ENCODE measurements at regions not wholly inside any gene's neighbourhood (a gene's known extent, or its start where the extent isn't known, plus 50 kb on each side); places are given as distances from the start of the nearest gene placed in this dataset.

DNA sequence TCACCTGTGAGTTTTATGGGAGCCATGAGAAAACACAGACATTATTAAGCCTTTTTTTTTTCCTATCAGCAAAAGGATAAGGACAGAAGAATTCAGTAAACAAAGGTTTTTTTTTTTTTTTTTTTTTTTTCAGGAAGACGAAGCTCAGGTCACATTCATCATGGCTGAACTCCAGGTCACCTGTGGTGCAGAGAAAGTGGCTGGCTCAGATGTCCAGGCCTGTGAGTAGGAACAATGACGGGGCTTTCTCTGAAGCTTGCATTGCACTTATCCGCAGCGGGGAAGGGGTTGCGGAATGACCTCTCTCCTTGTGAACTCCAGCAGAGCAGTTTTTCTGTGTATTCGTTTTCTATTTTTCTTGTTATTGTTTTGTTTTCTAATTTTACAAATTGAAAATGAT, 759.6 kb upstream of the TMEM132C start:
- Histone ChIP-seq H3K9me3 (ENCODE audit: low read depth) (no peaks in the 10 kb centered on the region), H3K4me1 (ENCODE audit: low read depth) (no peaks in the 10 kb centered on the region), H3K4me3 (no peak overlapping the region), H3K36me3 (no peaks in the 10 kb centered on the region), H3K27me3 (no peaks in the 10 kb centered on the region), H3K27ac (no peak overlapping the region)
- no peak for DNase-seq (ENCODE audit: low read depth in 1 of 2, low spot score in 1 of 2)
- TF ChIP-seq, protein P1, sequence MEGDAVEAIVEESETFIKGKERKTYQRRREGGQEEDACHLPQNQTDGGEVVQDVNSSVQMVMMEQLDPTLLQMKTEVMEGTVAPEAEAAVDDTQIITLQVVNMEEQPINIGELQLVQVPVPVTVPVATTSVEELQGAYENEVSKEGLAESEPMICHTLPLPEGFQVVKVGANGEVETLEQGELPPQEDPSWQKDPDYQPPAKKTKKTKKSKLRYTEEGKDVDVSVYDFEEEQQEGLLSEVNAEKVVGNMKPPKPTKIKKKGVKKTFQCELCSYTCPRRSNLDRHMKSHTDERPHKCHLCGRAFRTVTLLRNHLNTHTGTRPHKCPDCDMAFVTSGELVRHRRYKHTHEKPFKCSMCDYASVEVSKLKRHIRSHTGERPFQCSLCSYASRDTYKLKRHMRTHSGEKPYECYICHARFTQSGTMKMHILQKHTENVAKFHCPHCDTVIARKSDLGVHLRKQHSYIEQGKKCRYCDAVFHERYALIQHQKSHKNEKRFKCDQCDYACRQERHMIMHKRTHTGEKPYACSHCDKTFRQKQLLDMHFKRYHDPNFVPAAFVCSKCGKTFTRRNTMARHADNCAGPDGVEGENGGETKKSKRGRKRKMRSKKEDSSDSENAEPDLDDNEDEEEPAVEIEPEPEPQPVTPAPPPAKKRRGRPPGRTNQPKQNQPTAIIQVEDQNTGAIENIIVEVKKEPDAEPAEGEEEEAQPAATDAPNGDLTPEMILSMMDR (IDR thresholded peaks at IDR 0.05; ENCODE audit: low read depth, low read length): no peak

DNA sequence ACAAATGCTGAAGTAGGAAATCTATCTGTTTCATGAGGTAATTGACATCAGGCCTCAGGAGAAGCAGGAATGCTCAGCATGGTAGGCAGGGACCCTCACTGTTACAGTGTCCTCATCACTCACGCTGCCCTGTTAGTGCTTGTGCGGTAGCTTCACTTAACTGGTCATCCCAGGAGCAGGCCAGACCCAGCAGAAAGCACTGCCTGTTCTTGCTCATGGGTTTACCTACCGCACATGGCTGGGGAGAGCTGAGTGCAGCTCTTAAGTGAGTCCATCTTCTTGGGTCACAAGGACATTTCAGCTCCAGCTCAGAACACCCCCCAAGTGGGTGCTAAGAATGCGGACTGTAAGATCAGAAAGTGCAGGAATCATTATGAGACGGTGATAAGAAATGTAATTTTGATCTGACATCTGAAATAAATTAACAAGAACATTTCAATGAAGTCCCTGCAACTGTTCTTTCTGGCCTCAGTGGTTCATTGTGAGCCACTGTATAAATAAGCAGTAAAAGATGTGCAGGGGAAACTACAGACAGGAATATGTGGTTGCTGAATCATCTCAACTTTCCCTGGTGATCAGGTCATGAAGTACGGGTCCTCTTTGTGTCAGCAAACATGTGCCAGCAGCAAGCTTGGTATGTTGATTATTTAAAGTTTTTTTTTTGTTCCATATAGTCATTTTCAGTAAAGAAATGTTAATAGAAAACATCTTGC, 757.7 kb upstream of the TMEM132C start:
- Histone ChIP-seq H3K36me3 (no peaks in the 10 kb centered on the region), H3K9me3 (ENCODE audit: low read depth) (no peaks in the 10 kb centered on the region), H3K27ac (no peak overlapping the region), H3K4me3 (no peak overlapping the region), H3K27me3 (no peaks in the 10 kb centered on the region), H3K4me1 (ENCODE audit: low read depth) (no peaks in the 10 kb centered on the region)
- DNase-seq (ENCODE audit: low read depth in 1 of 2, low spot score in 1 of 2): no peak
- TF ChIP-seq, protein P1 (IDR thresholded peaks at IDR 0.05; ENCODE audit: low read depth, low read length): no peak

DNA sequence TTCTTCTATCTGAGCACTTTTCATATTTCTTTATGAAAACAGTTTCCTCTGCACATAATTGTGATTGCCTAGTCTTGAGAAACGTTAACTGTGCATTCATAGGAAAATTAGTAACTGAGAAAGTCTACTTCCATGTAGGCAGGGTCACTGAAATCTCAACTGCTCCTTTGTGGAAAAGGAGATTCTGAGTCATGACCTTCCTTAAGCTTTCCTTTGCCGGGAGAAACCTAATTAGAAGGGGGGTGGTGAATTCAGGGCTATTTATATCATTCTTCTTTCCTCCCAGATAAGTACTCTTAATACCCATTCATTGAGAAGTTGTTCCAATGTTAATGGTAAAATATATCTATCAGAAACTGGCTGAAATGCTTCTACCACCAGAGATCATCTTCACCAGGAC, 751.0 kb upstream of the TMEM132C start:
- no peak overlapping the region for H3K4me3 ChIP-seq
- H3K36me3 ChIP-seq: no peaks in the 10 kb centered on the region
- H3K9me3 ChIP-seq (ENCODE audit: low read depth): no peaks in the 10 kb centered on the region
- no peaks in the 10 kb centered on the region for H3K4me1 ChIP-seq (ENCODE audit: low read depth)
- no peak for DNase-seq (ENCODE audit: low read depth in 1 of 2, low spot score in 1 of 2)
- H3K27ac ChIP-seq: no peak overlapping the region
- no peaks in the 10 kb centered on the region for H3K27me3 ChIP-seq
- TF ChIP-seq, protein P1 (IDR thresholded peaks at IDR 0.05; ENCODE audit: low read depth, low read length): no peak

DNA sequence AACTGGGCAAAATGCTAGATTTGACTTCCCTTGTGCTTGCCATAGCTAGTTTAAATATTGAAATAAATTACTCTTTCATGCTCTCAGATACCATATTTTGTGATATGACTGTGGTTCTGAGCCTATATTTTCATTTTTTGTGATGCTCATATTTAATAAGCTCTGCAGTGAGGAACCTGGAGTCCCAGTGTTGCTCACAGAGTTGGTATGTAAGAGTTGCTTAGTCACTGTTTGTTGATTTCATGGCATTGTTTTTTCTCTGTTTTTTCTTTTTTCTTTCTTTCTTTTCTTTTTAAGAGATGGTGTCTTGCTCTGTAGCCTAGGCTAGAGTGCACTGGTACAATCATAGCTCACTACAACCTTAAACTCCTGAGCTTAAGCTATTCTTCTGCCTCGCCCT, 750.5 kb upstream of the TMEM132C start:
- DNase-seq (ENCODE audit: low read depth in 1 of 2, low spot score in 1 of 2): no peak
- TF ChIP-seq, protein P1 (IDR thresholded peaks at IDR 0.05; ENCODE audit: low read depth, low read length): no peak
- no peaks in the 10 kb centered on the region for H3K27me3 ChIP-seq
- no peak overlapping the region for H3K4me3 ChIP-seq
- no peaks in the 10 kb centered on the region for H3K4me1 ChIP-seq (ENCODE audit: low read depth)
- no peaks in the 10 kb centered on the region for H3K36me3 ChIP-seq
- H3K27ac ChIP-seq: no peak overlapping the region
- no peaks in the 10 kb centered on the region for H3K9me3 ChIP-seq (ENCODE audit: low read depth)

DNA sequence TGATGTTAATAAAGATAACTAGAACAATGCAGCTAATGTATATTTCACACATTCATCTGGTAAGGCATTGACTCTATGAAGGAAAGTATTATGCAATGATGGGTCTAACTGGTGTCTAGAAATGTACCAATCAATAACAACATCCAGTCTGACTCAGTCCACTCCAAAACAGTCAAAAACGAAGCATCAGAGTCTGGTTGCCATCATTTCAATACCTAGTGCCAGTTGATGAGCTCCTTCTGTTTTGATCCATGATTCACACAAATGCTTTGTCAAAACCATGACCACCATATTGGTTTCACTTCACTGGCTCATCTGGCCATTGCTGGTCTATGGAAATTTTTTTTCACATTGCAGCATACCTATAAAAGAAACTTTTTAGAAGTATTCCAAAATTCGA, 747.2 kb upstream of the TMEM132C start:
- DNase-seq (ENCODE audit: low read depth in 1 of 2, low spot score in 1 of 2): no peak
- Histone ChIP-seq H3K4me3 (no peak overlapping the region), H3K27ac (no peak overlapping the region), H3K9me3 (ENCODE audit: low read depth) (no peaks in the 10 kb centered on the region), H3K4me1 (ENCODE audit: low read depth) (no peaks in the 10 kb centered on the region), H3K27me3 (no peaks in the 10 kb centered on the region), H3K36me3 (no peaks in the 10 kb centered on the region)
- TF ChIP-seq, protein P1 (IDR thresholded peaks at IDR 0.05; ENCODE audit: low read depth, low read length): no peak
